HFFc6 (cell line): ENCODE measurements at regions not wholly inside any gene's neighbourhood (a gene's known extent, or its start where the extent isn't known, plus 50 kb on each side); places are given as distances from the start of the nearest gene placed in this dataset.
"Not testable (repeated sequence)": the region's sequence is repeated elsewhere in the genome, so short reads cannot be mapped to it uniquely, and the experiment has no call there.

ENCODE experiments used
- DNase-seq: peaks from one replicate; pipeline ENCODE4 v3.0.0-alpha.2; 2018
- H3K27ac Mint-ChIP-seq: 2 replicates; pipeline ENCODE4 v1.8.0; 2020; ENCODE audit warnings: mild to moderate bottlenecking, mixed read lengths
- H3K27me3 Mint-ChIP-seq: 2 replicates; pipeline ENCODE4 v1.8.0; 2021; ENCODE audit warnings: mild to moderate bottlenecking, moderate library complexity, mixed read lengths; ENCODE audit not compliant: insufficient read depth
- H3K36me3 Mint-ChIP-seq: 2 replicates; pipeline ENCODE4 v1.8.0; 2021; ENCODE audit warnings: low read depth, mixed read lengths
- H3K4me1 Mint-ChIP-seq: 2 replicates; pipeline ENCODE4 v1.8.0; 2020; ENCODE audit warnings: low read depth, mixed read lengths
- H3K4me3 Mint-ChIP-seq: 2 replicates; pipeline ENCODE4 v1.8.0; 2020; ENCODE audit warnings: mild to moderate bottlenecking, moderate library complexity, mixed read lengths
- H3K9me3 Mint-ChIP-seq: 2 replicates; pipeline ENCODE4 v1.8.0; 2020; ENCODE audit warnings: mild to moderate bottlenecking, mixed read lengths
- TF ChIP-seq, protein P1 (sequence below): fragments of 200-600 bp; sonication (generic); IDR thresholded peaks from 2 replicates; pipeline ENCODE4 v1.5.0; 2021; ENCODE audit warnings: antibody characterized with exemption, mild to moderate bottlenecking

DNA sequence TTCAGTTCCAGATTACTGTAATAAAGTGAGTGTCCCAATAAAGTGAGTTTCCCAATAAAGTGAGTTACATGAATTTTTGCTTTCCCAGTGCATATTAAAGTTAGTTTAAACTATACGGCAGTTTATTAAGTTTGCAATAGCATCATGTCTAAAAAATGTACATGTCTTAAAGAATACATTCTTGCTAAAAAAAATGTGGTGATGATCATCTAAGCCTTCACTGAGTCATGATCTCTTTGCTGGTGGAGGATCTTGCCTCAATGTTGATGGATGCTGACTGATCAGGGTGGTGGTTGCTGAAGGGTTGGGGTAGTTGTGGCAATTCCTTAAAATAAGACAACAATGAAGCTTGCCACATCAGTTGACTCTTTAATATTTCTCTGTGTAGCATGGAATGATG lies 664.2 kb downstream of the TDRD15 start:
- Mint-ChIP-seq H3K27ac (no peak overlapping the region), H3K4me1 (no peaks in the 10 kb centered on the region), H3K27me3 (no peaks in the 10 kb centered on the region), H3K4me3 (no peak overlapping the region), H3K36me3 (no peaks in the 10 kb centered on the region), H3K9me3 (peaks cover 32% of the 10 kb centered on the region)
- TF ChIP-seq, protein P1, sequence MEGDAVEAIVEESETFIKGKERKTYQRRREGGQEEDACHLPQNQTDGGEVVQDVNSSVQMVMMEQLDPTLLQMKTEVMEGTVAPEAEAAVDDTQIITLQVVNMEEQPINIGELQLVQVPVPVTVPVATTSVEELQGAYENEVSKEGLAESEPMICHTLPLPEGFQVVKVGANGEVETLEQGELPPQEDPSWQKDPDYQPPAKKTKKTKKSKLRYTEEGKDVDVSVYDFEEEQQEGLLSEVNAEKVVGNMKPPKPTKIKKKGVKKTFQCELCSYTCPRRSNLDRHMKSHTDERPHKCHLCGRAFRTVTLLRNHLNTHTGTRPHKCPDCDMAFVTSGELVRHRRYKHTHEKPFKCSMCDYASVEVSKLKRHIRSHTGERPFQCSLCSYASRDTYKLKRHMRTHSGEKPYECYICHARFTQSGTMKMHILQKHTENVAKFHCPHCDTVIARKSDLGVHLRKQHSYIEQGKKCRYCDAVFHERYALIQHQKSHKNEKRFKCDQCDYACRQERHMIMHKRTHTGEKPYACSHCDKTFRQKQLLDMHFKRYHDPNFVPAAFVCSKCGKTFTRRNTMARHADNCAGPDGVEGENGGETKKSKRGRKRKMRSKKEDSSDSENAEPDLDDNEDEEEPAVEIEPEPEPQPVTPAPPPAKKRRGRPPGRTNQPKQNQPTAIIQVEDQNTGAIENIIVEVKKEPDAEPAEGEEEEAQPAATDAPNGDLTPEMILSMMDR, result no peak
- DNase-seq, result no peak

DNA sequence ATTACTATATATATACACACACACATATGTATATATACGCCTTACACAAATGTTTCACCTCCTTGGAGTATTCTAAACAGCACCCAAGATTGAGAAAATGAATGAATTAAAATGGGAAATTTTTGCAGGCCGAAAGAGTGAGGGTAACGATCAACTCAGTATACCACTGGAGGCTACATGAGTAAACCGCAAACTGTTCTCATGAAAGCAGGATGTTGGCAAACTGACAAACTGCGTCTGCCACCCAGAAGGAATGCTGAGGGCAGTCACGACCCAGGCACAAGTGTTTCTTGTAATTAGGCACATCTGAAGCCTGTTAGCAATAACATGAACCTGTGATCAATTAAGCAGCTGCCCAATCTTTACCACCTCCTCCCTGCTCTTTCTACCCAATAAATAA lies 666.5 kb downstream of the TDRD15 start:
- not testable (repeated sequence) for H3K36me3 Mint-ChIP-seq, H3K27me3 Mint-ChIP-seq, H3K27ac Mint-ChIP-seq, DNase-seq, H3K4me1 Mint-ChIP-seq, H3K4me3 Mint-ChIP-seq
- peaks cover 23% of the 10 kb centered on the region for H3K9me3 Mint-ChIP-seq

DNA sequence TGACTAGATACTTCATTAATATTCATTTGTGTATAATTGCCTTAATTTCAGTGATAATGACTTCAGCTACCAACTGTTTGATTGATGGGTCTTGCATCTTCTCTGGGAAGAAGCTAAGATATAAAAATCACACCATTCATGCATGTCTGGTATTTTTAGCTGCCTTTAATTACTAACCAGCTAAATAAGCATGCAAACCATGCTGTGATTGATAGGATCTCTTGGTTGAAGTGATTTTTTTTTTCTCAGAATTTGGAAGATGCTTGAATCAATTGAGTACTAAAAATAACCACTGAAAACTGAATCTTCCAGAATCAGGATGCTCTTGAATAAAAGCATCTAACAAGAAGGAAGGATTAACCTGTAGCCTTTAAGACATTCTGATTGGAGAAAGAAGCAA lies 668.8 kb downstream of the TDRD15 start:
- H3K4me1 Mint-ChIP-seq, result no peaks in the 10 kb centered on the region
- peaks cover 23% of the 10 kb centered on the region for H3K9me3 Mint-ChIP-seq
- no peaks in the 10 kb centered on the region for H3K36me3 Mint-ChIP-seq
- TF ChIP-seq, protein P1, result no peak
- no peaks in the 10 kb centered on the region for H3K27me3 Mint-ChIP-seq
- H3K27ac Mint-ChIP-seq, result no peak overlapping the region
- H3K4me3 Mint-ChIP-seq, result no peak overlapping the region
- no peak for DNase-seq

DNA sequence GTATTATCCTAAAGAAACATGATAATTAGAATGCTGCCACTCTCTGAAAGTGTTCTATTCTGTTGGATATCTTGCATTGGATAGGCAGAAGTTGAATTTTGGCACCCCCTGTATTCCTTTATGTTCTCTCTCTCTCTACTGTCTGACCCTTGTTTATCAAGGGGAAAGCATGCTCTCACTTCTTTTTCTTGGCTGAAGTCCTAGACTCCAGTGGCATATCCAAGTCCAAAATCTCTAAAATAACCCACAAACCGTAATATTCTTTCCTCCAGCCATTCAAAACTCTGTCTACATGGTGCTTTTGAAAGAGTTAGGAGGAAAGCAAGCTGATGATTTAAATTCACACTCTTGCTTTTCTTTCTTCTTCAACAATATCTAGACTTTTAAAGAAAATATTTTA lies 669.7 kb downstream of the TDRD15 start:
- H3K4me1 Mint-ChIP-seq, result no peaks in the 10 kb centered on the region
- H3K36me3 Mint-ChIP-seq, result no peaks in the 10 kb centered on the region
- no peaks in the 10 kb centered on the region for H3K27me3 Mint-ChIP-seq
- no peak overlapping the region for H3K27ac Mint-ChIP-seq
- no peak overlapping the region for H3K4me3 Mint-ChIP-seq
- TF ChIP-seq, protein P1, result no peak
- peaks cover 30% of the 10 kb centered on the region for H3K9me3 Mint-ChIP-seq
- DNase-seq, result no peak

DNA sequence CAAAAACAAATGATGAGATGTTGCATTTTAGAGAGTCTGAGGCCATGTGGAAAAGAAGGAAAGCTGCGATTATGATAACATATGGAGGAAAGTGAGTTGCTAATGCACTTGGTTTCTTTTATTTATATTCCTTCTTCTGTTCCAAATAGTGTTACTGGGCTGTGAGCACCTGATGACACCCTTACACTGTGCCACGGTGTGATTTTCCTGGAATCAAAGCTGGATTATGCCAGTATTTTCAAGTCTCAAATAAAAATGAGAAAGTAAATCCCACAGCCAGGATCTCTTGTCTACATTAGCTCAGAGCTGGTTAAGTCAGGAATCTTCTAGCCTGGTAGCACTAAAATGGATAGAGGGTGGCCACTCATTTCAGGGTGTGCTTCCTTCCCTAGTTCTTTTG lies 670.8 kb downstream of the TDRD15 start:
- Mint-ChIP-seq H3K9me3 (peaks cover 34% of the 10 kb centered on the region), H3K27ac (no peak overlapping the region), H3K4me1 (no peaks in the 10 kb centered on the region), H3K27me3 (no peaks in the 10 kb centered on the region), H3K36me3 (no peaks in the 10 kb centered on the region), H3K4me3 (no peak overlapping the region)
- TF ChIP-seq, protein P1, result no peak
- no peak for DNase-seq

DNA sequence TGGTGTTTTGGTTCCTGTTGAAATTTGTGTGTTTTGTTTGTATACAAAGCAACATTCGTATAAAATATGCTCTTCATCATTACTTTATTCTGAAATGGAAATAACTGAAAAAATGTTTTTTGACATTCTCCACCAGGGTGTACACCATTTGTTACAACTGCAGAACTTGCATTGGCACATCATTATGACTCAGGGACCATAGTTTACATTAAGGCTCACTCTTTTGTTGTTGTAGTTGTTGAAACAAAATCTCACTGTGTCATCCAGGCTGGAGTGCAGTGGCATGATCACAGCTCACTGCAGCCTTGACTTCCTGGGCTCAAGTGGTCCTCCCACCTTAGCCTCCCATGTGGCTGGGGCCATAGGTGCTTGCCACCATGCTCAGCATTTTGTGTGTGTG lies 676.6 kb downstream of the TDRD15 start:
- no peak for DNase-seq
- H3K9me3 Mint-ChIP-seq, result peaks cover 43% of the 10 kb centered on the region
- H3K36me3 Mint-ChIP-seq, result no peaks in the 10 kb centered on the region
- no peak overlapping the region for H3K4me3 Mint-ChIP-seq
- TF ChIP-seq, protein P1, result no peak
- no peaks in the 10 kb centered on the region for H3K27me3 Mint-ChIP-seq
- H3K27ac Mint-ChIP-seq, result no peak overlapping the region
- H3K4me1 Mint-ChIP-seq, result no peaks in the 10 kb centered on the region
